ENCODE measurements at regions not wholly inside any gene's neighbourhood (a gene's known extent, or its start where the extent isn't known, plus 50 kb on each side); places are given as distances from the start of the nearest gene placed in this dataset.

DNA sequence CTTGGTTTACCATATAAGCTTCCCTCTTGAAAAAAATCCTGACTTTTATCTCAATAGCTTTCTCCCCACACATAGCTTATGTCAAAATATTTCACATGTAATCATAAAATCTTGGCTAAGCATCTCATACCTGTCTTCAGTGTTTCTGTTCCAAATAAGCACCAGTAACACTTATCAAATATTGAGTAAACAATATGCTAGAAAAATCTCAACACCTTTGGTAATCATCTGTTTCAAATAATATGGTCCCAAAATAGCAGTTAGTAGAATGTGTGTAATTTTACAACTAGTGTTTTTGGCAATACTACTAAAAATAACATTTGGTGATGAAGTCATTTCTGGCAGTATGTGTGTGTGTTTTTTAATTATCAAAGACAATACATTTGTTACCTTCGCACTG lies 2138.2 kb downstream of the PCDH7 start:
- Histone ChIP-seq H3K27ac (ENCODE audit: low read length) (no peak overlapping the region), H3K9me3 (peaks cover 2% of the 10 kb centered on the region), H3K4me3 (ENCODE audit: control insufficient read depth in 1 of 2, extremely low read depth in 1 of 2, low read length in 1 of 2) (no peak overlapping the region), H3K4me1 (ENCODE audit: control insufficient read depth in 1 of 2, extremely low read depth in 1 of 2, insufficient read depth in 2 of 2, low read length in 2 of 2) (no peaks in the 10 kb centered on the region), H3K27me3 (replicated peaks in 1 of 2; ENCODE audit: control insufficient read depth in 2 of 2, extremely low read depth in 1 of 2, insufficient read depth in 2 of 2, low read length in 1 of 2) (no peaks in the 10 kb centered on the region), H3K36me3 (ENCODE audit: control insufficient read depth in 2 of 2, extremely low read depth in 1 of 2, insufficient read depth in 1 of 2, low read length in 1 of 2) (no peaks in the 10 kb centered on the region)
- ChIA-PET CTCF (no interaction called here), POLR2A (interaction anchor here in 1 of 2 donors (0.7 kb wide), 1 partner anchor 815 kb away, joined by 4 read pairs; no protein-coding TSS in a partner anchor)
- ATAC-seq (replicated peaks in 1 of 4) (no peak), DNase-seq (no peak)
- no peaks in the 10 kb centered on the region for H3K4me1 Mint-ChIP-seq
- WGBS (ENCODE audit: insufficient coverage), result no CpG with 5 or more reads among the region's 1 CpG
- H3K4me3 Mint-ChIP-seq, result no peak overlapping the region
- H3K36me3 Mint-ChIP-seq, result no peaks in the 10 kb centered on the region
- no peak overlapping the region for H3K27ac Mint-ChIP-seq
- no peaks in the 10 kb centered on the region for H3K27me3 Mint-ChIP-seq
- peaks cover 4 to 8% (median 4%) of the 10 kb centered on the region in 3 donors for H3K9me3 Mint-ChIP-seq

DNA sequence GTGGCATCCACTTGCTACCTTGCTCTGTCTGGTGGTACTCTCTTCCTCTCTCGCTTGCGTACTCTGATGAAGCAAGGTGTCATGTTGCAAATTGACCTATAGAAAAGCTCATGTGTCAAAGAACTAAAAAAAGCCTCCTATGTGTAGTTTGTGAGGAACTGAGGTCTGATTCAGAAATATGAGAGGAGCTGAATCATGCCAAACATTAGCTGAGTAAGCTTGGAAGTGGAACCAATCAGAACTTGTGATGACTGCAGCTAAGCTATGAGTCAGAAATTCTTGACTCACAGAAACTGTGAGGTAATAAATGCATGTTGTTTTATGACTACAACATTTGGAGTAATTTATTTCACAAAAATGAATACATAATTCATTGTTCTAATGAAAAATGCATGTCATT lies 2138.8 kb downstream of the PCDH7 start:
- no peak for DNase-seq
- H3K27ac Mint-ChIP-seq, result no peak overlapping the region

DNA sequence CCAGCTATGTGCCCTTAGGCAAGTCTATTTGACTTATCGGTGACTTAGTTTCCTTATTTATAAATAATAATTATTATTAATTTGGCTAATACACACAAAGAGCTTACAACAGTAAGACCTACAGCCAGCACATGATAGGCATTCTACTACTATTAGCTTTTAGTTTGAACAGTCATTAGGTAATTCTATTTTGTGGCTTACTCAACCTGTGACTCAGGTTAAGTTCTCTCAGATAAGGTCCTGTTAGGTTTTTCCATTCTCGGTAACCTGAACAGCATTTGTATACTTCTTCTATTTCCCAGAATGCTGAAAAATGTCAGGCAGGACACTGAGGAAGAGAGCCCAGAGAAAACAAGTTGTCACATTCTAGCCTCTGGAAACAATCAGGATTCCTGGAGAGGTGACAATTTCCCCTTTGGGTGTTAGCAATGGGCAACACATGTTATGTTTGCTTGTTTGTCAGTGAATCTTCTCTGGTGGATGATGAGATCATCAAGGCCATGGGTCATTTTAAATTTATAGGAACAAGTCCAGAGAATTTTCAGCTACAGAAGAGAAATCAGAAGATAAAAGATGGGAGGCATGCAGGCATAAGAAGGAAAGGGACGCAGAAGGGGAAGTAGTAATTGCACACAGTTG lies 2144.7 kb downstream of the PCDH7 start:
- CTCF ChIA-PET, result no interaction called here
- H3K27ac ChIP-seq (ENCODE audit: low read length), result no peak overlapping the region
- H3K36me3 Mint-ChIP-seq, result no peaks in the 10 kb centered on the region
- 75% methylated on average over 2 of the region's 3 CpGs for WGBS (ENCODE audit: insufficient coverage)
- no peaks in the 10 kb centered on the region for H3K27me3 ChIP-seq (replicated peaks in 1 of 2; ENCODE audit: control insufficient read depth in 2 of 2, extremely low read depth in 1 of 2, insufficient read depth in 2 of 2, low read length in 1 of 2)
- no peaks in the 10 kb centered on the region for H3K27me3 Mint-ChIP-seq
- POLR2A ChIA-PET, result no interaction called here
- peaks cover 8 to 15% (median 9%) of the 10 kb centered on the region in 3 donors for H3K9me3 Mint-ChIP-seq
- no peaks in the 10 kb centered on the region for H3K4me1 Mint-ChIP-seq
- ATAC-seq (replicated peaks in 1 of 4), result no peak
- no peak for DNase-seq
- H3K27ac Mint-ChIP-seq, result no peak overlapping the region
- H3K4me3 Mint-ChIP-seq, result no peak overlapping the region
- no peaks in the 10 kb centered on the region for H3K9me3 ChIP-seq
- H3K4me3 ChIP-seq (ENCODE audit: control insufficient read depth in 1 of 2, extremely low read depth in 1 of 2, low read length in 1 of 2), result no peak overlapping the region
- H3K4me1 ChIP-seq (ENCODE audit: control insufficient read depth in 1 of 2, extremely low read depth in 1 of 2, insufficient read depth in 2 of 2, low read length in 2 of 2), result no peaks in the 10 kb centered on the region
- H3K36me3 ChIP-seq (ENCODE audit: control insufficient read depth in 2 of 2, extremely low read depth in 1 of 2, insufficient read depth in 1 of 2, low read length in 1 of 2), result no peaks in the 10 kb centered on the region

More for the DNA sequence above, 2138.8 kb downstream of the PCDH7 start:
- ATAC-seq (replicated peaks in 1 of 4), result no peak
- Mint-ChIP-seq H3K4me3 (no peak overlapping the region), H3K4me1 (no peaks in the 10 kb centered on the region), H3K9me3 (peaks cover 4 to 8% (median 4%) of the 10 kb centered on the region in 3 donors), H3K36me3 (no peaks in the 10 kb centered on the region), H3K27me3 (no peaks in the 10 kb centered on the region)
- Histone ChIP-seq H3K36me3 (ENCODE audit: control insufficient read depth in 2 of 2, extremely low read depth in 1 of 2, insufficient read depth in 1 of 2, low read length in 1 of 2) (no peaks in the 10 kb centered on the region), H3K9me3 (peaks cover 2% of the 10 kb centered on the region), H3K27me3 (replicated peaks in 1 of 2; ENCODE audit: control insufficient read depth in 2 of 2, extremely low read depth in 1 of 2, insufficient read depth in 2 of 2, low read length in 1 of 2) (no peaks in the 10 kb centered on the region), H3K4me3 (ENCODE audit: control insufficient read depth in 1 of 2, extremely low read depth in 1 of 2, low read length in 1 of 2) (no peak overlapping the region), H3K4me1 (ENCODE audit: control insufficient read depth in 1 of 2, extremely low read depth in 1 of 2, insufficient read depth in 2 of 2, low read length in 2 of 2) (no peaks in the 10 kb centered on the region), H3K27ac (ENCODE audit: low read length) (no peak overlapping the region)
- CTCF ChIA-PET, result no interaction called here
- POLR2A ChIA-PET, result interaction anchor here in 1 of 2 donors (0.7 kb wide), 1 partner anchor 816 kb away, joined by 4 read pairs; no protein-coding TSS in a partner anchor
- no CpG with 5 or more reads among the region's 2 CpGs for WGBS (ENCODE audit: insufficient coverage)

DNA sequence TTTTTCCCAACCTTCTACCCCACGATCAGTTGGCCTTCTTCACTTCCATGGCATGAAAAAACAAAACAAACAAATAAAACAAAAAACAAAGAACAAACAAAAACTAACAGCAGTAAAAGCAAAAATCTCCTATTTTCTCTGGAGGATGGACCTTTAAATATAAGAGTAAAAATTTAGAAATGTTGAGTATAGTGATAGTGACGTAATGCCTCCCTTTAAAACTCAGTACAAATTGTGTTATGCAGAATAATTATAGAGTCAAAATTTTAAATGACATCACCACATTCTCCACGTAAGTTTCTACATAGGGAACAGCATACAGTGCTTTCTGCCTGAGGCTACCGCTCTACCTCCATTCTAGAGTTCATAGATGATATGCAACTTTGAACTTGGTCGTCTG lies 2156.4 kb downstream of the PCDH7 start:
- no peak for ATAC-seq (replicated peaks in 1 of 4)
- no peak overlapping the region for H3K27ac Mint-ChIP-seq
- no peak for DNase-seq
- H3K27me3 Mint-ChIP-seq, result no peaks in the 10 kb centered on the region
- H3K4me1 Mint-ChIP-seq, result no peaks in the 10 kb centered on the region
- H3K4me3 Mint-ChIP-seq, result no peak overlapping the region
- ChIA-PET POLR2A (no interaction called here), CTCF (no interaction called here)
- H3K9me3 ChIP-seq, result peaks cover 10% of the 10 kb centered on the region
- no peaks in the 10 kb centered on the region for H3K27me3 ChIP-seq (replicated peaks in 1 of 2; ENCODE audit: control insufficient read depth in 2 of 2, extremely low read depth in 1 of 2, insufficient read depth in 2 of 2, low read length in 1 of 2)
- WGBS (ENCODE audit: insufficient coverage), result 50% methylated on average over 1 of the region's 5 CpGs
- no peaks in the 10 kb centered on the region for H3K36me3 ChIP-seq (ENCODE audit: control insufficient read depth in 2 of 2, extremely low read depth in 1 of 2, insufficient read depth in 1 of 2, low read length in 1 of 2)
- no peaks in the 10 kb centered on the region for H3K36me3 Mint-ChIP-seq
- H3K4me1 ChIP-seq (ENCODE audit: control insufficient read depth in 1 of 2, extremely low read depth in 1 of 2, insufficient read depth in 2 of 2, low read length in 2 of 2), result no peaks in the 10 kb centered on the region
- H3K27ac ChIP-seq (ENCODE audit: low read length), result no peak overlapping the region
- H3K4me3 ChIP-seq (ENCODE audit: control insufficient read depth in 1 of 2, extremely low read depth in 1 of 2, low read length in 1 of 2), result no peak overlapping the region
- H3K9me3 Mint-ChIP-seq, result peaks cover 15 to 33% (median 16%) of the 10 kb centered on the region in 3 donors

DNA sequence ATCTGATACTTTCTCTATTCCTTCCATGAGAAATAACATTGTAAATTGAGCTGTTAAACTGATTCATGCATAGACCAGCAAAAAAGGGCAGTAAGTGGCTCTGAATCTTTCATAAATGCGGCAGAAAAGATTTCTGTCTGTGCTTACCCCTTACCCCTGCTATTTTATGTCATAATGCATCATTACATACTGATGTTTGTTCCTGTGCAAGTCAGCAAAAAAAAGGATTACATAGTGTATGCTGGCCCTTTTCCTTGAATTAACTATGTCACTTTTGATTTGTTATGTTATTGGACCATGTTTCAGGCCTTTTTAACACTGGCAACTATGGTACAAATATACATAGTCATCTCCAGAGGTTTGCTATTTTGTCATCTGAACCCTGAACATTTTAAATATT lies 2159.7 kb downstream of the PCDH7 start:
- no peak overlapping the region for H3K27ac Mint-ChIP-seq
- ChIA-PET POLR2A (no interaction called here), CTCF (no interaction called here)
- no peak overlapping the region for H3K27ac ChIP-seq (ENCODE audit: low read length)
- no peaks in the 10 kb centered on the region for H3K4me1 Mint-ChIP-seq
- H3K9me3 ChIP-seq, result peaks cover 10% of the 10 kb centered on the region
- WGBS (ENCODE audit: insufficient coverage), result no CpG with 5 or more reads among the region's 1 CpG
- peaks cover 3 to 19% (median 3%) of the 10 kb centered on the region in 3 donors for H3K9me3 Mint-ChIP-seq
- H3K36me3 Mint-ChIP-seq, result no peaks in the 10 kb centered on the region
- no peak for DNase-seq
- no peaks in the 10 kb centered on the region for H3K27me3 ChIP-seq (replicated peaks in 1 of 2; ENCODE audit: control insufficient read depth in 2 of 2, extremely low read depth in 1 of 2, insufficient read depth in 2 of 2, low read length in 1 of 2)
- H3K4me3 Mint-ChIP-seq, result no peak overlapping the region
- ATAC-seq (replicated peaks in 1 of 4), result no peak
- H3K4me1 ChIP-seq (ENCODE audit: control insufficient read depth in 1 of 2, extremely low read depth in 1 of 2, insufficient read depth in 2 of 2, low read length in 2 of 2), result no peaks in the 10 kb centered on the region
- no peaks in the 10 kb centered on the region for H3K27me3 Mint-ChIP-seq
- no peak overlapping the region for H3K4me3 ChIP-seq (ENCODE audit: control insufficient read depth in 1 of 2, extremely low read depth in 1 of 2, low read length in 1 of 2)
- H3K36me3 ChIP-seq (ENCODE audit: control insufficient read depth in 2 of 2, extremely low read depth in 1 of 2, insufficient read depth in 1 of 2, low read length in 1 of 2), result no peaks in the 10 kb centered on the region

DNA sequence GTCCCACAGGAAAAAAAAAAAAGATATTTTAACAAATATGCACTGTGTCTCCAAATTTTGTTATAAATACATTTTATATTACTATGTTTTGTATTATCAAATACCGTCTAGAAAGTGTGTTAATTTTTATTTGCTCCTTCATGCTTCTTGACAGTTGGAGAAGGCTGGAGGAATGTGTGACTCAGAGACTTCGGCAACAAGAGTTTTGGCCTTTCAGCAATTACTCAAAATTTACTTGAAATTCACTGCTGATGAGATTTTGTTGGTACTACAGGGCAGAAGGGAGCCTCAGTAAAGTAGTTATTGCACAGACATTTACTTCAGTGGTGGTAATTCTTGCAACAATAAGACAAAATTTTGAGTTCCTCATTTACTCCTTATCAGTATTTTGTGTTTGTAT lies 2164.0 kb downstream of the PCDH7 start:
- Mint-ChIP-seq H3K27me3 (no peaks in the 10 kb centered on the region), H3K36me3 (no peaks in the 10 kb centered on the region), H3K4me3 (no peak overlapping the region), H3K4me1 (no peaks in the 10 kb centered on the region), H3K27ac (no peak overlapping the region), H3K9me3 (peaks cover 0 to 10% (median 2%) of the 10 kb centered on the region in 3 donors)
- CTCF ChIA-PET, result no interaction called here
- Histone ChIP-seq H3K27me3 (replicated peaks in 1 of 2; ENCODE audit: control insufficient read depth in 2 of 2, extremely low read depth in 1 of 2, insufficient read depth in 2 of 2, low read length in 1 of 2) (no peaks in the 10 kb centered on the region), H3K9me3 (peaks cover 12% of the 10 kb centered on the region), H3K4me3 (ENCODE audit: control insufficient read depth in 1 of 2, extremely low read depth in 1 of 2, low read length in 1 of 2) (no peak overlapping the region), H3K27ac (ENCODE audit: low read length) (no peak overlapping the region), H3K4me1 (ENCODE audit: control insufficient read depth in 1 of 2, extremely low read depth in 1 of 2, insufficient read depth in 2 of 2, low read length in 2 of 2) (no peaks in the 10 kb centered on the region), H3K36me3 (ENCODE audit: control insufficient read depth in 2 of 2, extremely low read depth in 1 of 2, insufficient read depth in 1 of 2, low read length in 1 of 2) (no peaks in the 10 kb centered on the region)
- ATAC-seq (replicated peaks in 1 of 4) (no peak), DNase-seq (no peak)
- POLR2A ChIA-PET, result no interaction called here
- no CpG with 5 or more reads among the region's 2 CpGs for WGBS (ENCODE audit: insufficient coverage)

DNA sequence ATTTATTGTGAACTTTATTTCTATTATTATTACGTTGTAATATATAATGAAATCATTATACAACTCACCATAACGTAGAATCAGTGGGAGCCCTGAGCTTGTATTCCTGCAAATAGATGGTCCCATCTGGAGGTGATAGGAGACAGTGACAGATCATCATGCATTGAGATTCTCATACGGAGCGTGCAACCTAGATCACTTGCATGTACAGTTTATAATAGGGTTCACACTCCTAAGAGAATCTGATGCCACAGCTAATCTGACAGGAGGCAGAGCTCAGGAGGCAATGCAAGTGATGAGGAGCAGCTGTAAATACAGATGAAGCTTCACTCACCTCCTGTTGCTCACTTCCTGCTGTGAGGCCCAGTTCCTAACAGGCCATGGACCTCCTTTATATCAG lies 2170.2 kb downstream of the PCDH7 start:
- H3K4me1 ChIP-seq (ENCODE audit: control insufficient read depth in 1 of 2, extremely low read depth in 1 of 2, insufficient read depth in 2 of 2, low read length in 2 of 2), result no peaks in the 10 kb centered on the region
- ATAC-seq (replicated peaks in 1 of 4), result no peak
- no peak overlapping the region for H3K27ac Mint-ChIP-seq
- H3K36me3 Mint-ChIP-seq, result no peaks in the 10 kb centered on the region
- H3K4me3 ChIP-seq (ENCODE audit: control insufficient read depth in 1 of 2, extremely low read depth in 1 of 2, low read length in 1 of 2), result no peak overlapping the region
- no CpG with 5 or more reads among the region's 4 CpGs for WGBS (ENCODE audit: insufficient coverage)
- H3K27me3 ChIP-seq (replicated peaks in 1 of 2; ENCODE audit: control insufficient read depth in 2 of 2, extremely low read depth in 1 of 2, insufficient read depth in 2 of 2, low read length in 1 of 2), result no peaks in the 10 kb centered on the region
- no peaks in the 10 kb centered on the region for H3K27me3 Mint-ChIP-seq
- peaks cover 0 to 4% (median 3%) of the 10 kb centered on the region in 3 donors for H3K9me3 Mint-ChIP-seq
- DNase-seq, result no peak
- ChIA-PET POLR2A (no interaction called here), CTCF (interaction anchor here in 1 of 2 donors (0.6 kb wide), 1 partner anchor 99 kb away, joined by 3 read pairs; no protein-coding TSS in a partner anchor)
- H3K27ac ChIP-seq (ENCODE audit: low read length), result no peak overlapping the region
- H3K4me1 Mint-ChIP-seq, result no peaks in the 10 kb centered on the region
- H3K36me3 ChIP-seq (ENCODE audit: control insufficient read depth in 2 of 2, extremely low read depth in 1 of 2, insufficient read depth in 1 of 2, low read length in 1 of 2), result no peaks in the 10 kb centered on the region
- H3K4me3 Mint-ChIP-seq, result no peak overlapping the region
- H3K9me3 ChIP-seq, result peaks cover 2% of the 10 kb centered on the region
